H54 (cell line): ENCODE measurements at regions not wholly inside any gene's neighbourhood (a gene's known extent, or its start where the extent isn't known, plus 50 kb on each side); places are given as distances from the start of the nearest gene placed in this dataset.
"Not testable (repeated sequence)": the region's sequence is repeated elsewhere in the genome, so short reads cannot be mapped to it uniquely, and the experiment has no call there.

ENCODE experiments used
- DNase-seq: peaks from one replicate; pipeline ENCODE4 v3.0.0; 2011; ENCODE audit warnings: low spot score, mixed read lengths; ENCODE audit not compliant: insufficient read length
- FAIRE-seq: peaks from 3 replicates; lab custom pipeline; 2011; peaks lifted over from hg19 to GRCh38; lab: Jason Lieb, UNC
- POLR2A ChIP-seq: IDR thresholded peaks from 2 replicates; pipeline ENCODE4 v1.6.1; 2011; ENCODE audit warnings: low read depth, mild to moderate bottlenecking, low read length

GRCh38 chr7:113373863-113374262, 255.5 kb upstream of the SMIM30 start:
- no peak for TF ChIP-seq POLR2A
- FAIRE-seq (no peak), DNase-seq (no peak)

- DNase-seq (no peak), FAIRE-seq (no peak)
- TF ChIP-seq POLR2A, result no peak
Observed at GRCh38 chr7:113371416-113372043, 253.2 kb upstream of the SMIM30 start.

GRCh38 chr7:113370910-113371309, 252.6 kb upstream of the SMIM30 start:
- no peak for FAIRE-seq
- TF ChIP-seq POLR2A, result no peak
- DNase-seq, result no peak

- no peak for DNase-seq
- FAIRE-seq, result no peak
- no peak for TF ChIP-seq POLR2A
Observed at GRCh38 chr7:113368256-113368655, 249.9 kb upstream of the SMIM30 start.

GRCh38 chr7:113367041-113367586, 248.8 kb upstream of the SMIM30 start:
- TF ChIP-seq POLR2A, result no peak

GRCh38 chr7:113366122-113366521, 247.8 kb upstream of the SMIM30 start:
- no peak for FAIRE-seq
- no peak for TF ChIP-seq POLR2A
- no peak for DNase-seq

More at GRCh38 chr7:113367041-113367586, 248.8 kb upstream of the SMIM30 start:
- FAIRE-seq (no peak), DNase-seq (no peak)

- DNase-seq (no peak), FAIRE-seq (no peak)
- TF ChIP-seq POLR2A, result no peak
Observed at GRCh38 chr7:113349339-113349738, 231.0 kb upstream of the SMIM30 start.

GRCh38 chr7:113339661-113340060, 221.3 kb upstream of the SMIM30 start:
- DNase-seq (no peak), FAIRE-seq (no peak)
- no peak for TF ChIP-seq POLR2A

GRCh38 chr7:113338071-113338696, 219.8 kb upstream of the SMIM30 start:
- FAIRE-seq (no peak), DNase-seq (no peak)
- TF ChIP-seq POLR2A, result no peak

- FAIRE-seq, DNase-seq: not testable (repeated sequence)
Observed at GRCh38 chr7:113336838-113337237, 218.5 kb upstream of the SMIM30 start.

GRCh38 chr7:113331155-113331898, 213.0 kb upstream of the SMIM30 start:
- no peak for DNase-seq

GRCh38 chr7:113321201-113321600, 202.8 kb upstream of the SMIM30 start:
- TF ChIP-seq POLR2A, result no peak
- FAIRE-seq, result no peak
- DNase-seq, result no peak

More at GRCh38 chr7:113331155-113331898, 213.0 kb upstream of the SMIM30 start:
- no peak for TF ChIP-seq POLR2A
- FAIRE-seq, result no peak

- FAIRE-seq (peak; percentile 15), DNase-seq (no peak)
- no peak for TF ChIP-seq POLR2A
Observed at GRCh38 chr7:113320419-113320818, 202.1 kb upstream of the SMIM30 start.

- no peak for DNase-seq
- TF ChIP-seq POLR2A, result no peak
- no peak for FAIRE-seq
Observed at GRCh38 chr7:113314594-113314993, 196.2 kb upstream of the SMIM30 start.
